IMR-90 (cell line): ENCODE measurements at regions not wholly inside any gene's neighbourhood (a gene's known extent, or its start where the extent isn't known, plus 50 kb on each side); places are given as distances from the start of the nearest gene placed in this dataset.

Experiments used
- ATAC-seq: fragments of 200-7000 bp; cut with Tn5 transposase; 2 replicates; pipeline ENCODE4 v1.9.1; 2020; ENCODE audit warnings: low read depth, mild to moderate bottlenecking, moderate library complexity
- BruUV-seq: library from RNA; stranded (reverse); fragments of 400-500 nt; replicated peaks from 2 replicates; lab custom pipeline; 2021; lab: Mats Ljungman, UMichigan
- CTCF ChIA-PET: fragments of 300-600 bp; formaldehyde crosslinking; extraction: SDS; loops from one replicate; lab custom pipeline; 2021; ENCODE audit warnings: antibody characterized with exemption; lab: Yijun Ruan, JAX
- POLR2A ChIA-PET: fragments of 300-600 bp; sonication (Branson Sonifier 250); formaldehyde crosslinking; loops from one replicate; lab custom pipeline; 2022; ENCODE audit warnings: antibody characterized with exemption; ENCODE audit not compliant: unreplicated experiment; lab: Charles Lee
- DNase-seq: peaks from one replicate; pipeline ENCODE4 v3.0.0; 2013
- H2AFZ ChIP-seq: replicated peaks from 2 replicates; pipeline ENCODE3; 2013; ENCODE audit warnings: low read length, mild to moderate bottlenecking; ENCODE audit not compliant: poor library complexity
- H2AK5ac ChIP-seq: 2 replicates; pipeline ENCODE4 v1.6.1; 2013; ENCODE audit warnings: low read depth, low read length, inconsistent platforms
- H2AK9ac ChIP-seq: replicated peaks from 2 replicates; pipeline ENCODE3; 2013; ENCODE audit warnings: mild to moderate bottlenecking, low read depth, low read length, moderate library complexity; ENCODE audit not compliant: poor library complexity
- H2BK120ac ChIP-seq: 2 replicates; pipeline ENCODE4 v1.6.1; 2013; ENCODE audit warnings: low read depth, low read length, inconsistent platforms
- H2BK15ac ChIP-seq: 3 replicates; pipeline ENCODE4 v1.6.1; 2013; ENCODE audit warnings: low read depth, low read length, inconsistent platforms
- H2BK20ac ChIP-seq: 2 replicates; pipeline ENCODE4 v1.6.1; 2013; ENCODE audit warnings: low read depth, mild to moderate bottlenecking, inconsistent platforms, low read length, moderate library complexity
- H2BK5ac ChIP-seq: 2 replicates; pipeline ENCODE4 v1.6.1; 2013; ENCODE audit warnings: mild to moderate bottlenecking, low read depth, low read length, inconsistent platforms; ENCODE audit not compliant: poor library complexity, severe bottlenecking
- H3K14ac ChIP-seq: replicated peaks from 2 replicates; pipeline ENCODE4 v1.6.1; 2013; ENCODE audit warnings: low read depth, low read length, inconsistent platforms
- H3K18ac ChIP-seq: 2 replicates; pipeline ENCODE4 v1.6.1; 2013; ENCODE audit warnings: low read depth, low read length, control low read depth
- H3K23ac ChIP-seq: 2 replicates; pipeline ENCODE4 v1.6.1; 2013; ENCODE audit warnings: low read depth, low read length, inconsistent platforms
- H3K27ac ChIP-seq: 2 replicates; pipeline ENCODE4 v1.5.1; 2013; ENCODE audit warnings: mild to moderate bottlenecking, control low read depth, low read length; ENCODE audit not compliant: insufficient read depth
- H3K27me3 ChIP-seq: 2 replicates; pipeline ENCODE4 v1.6.1; 2013; ENCODE audit warnings: low read length; ENCODE audit not compliant: control insufficient read depth, insufficient read depth
- H3K36me3 ChIP-seq: 2 replicates; pipeline ENCODE4 v1.6.1; 2013; ENCODE audit warnings: low read length, mixed read lengths; ENCODE audit not compliant: control insufficient read depth, insufficient read depth
- H3K4ac ChIP-seq: 2 replicates; pipeline ENCODE4 v1.6.1; 2013; ENCODE audit warnings: low read depth, low read length, inconsistent platforms
- H3K4me1 ChIP-seq: 2 replicates; pipeline ENCODE4 v1.6.1; 2013; ENCODE audit warnings: low read length, mixed read lengths; ENCODE audit not compliant: control insufficient read depth, insufficient read depth
- H3K4me2 ChIP-seq: 2 replicates; pipeline ENCODE4 v1.6.1; 2013; ENCODE audit warnings: low read depth, mild to moderate bottlenecking, control low read depth, low read length, moderate library complexity
- H3K4me3 ChIP-seq: 2 replicates; pipeline ENCODE4 v1.5.1; 2013; ENCODE audit warnings: low read depth, mild to moderate bottlenecking, control low read depth, low read length, moderate library complexity; ENCODE audit not compliant: insufficient read depth
- H3K56ac ChIP-seq: 2 replicates; pipeline ENCODE4 v1.6.1; 2013; ENCODE audit warnings: low read length, inconsistent platforms; ENCODE audit not compliant: insufficient read depth; ENCODE audit errors: extremely low read depth
- H3K79me1 ChIP-seq, 2 experiments: 2 replicates each; pipeline ENCODE4 v1.6.1; 2013; ENCODE audit warnings: low read length in 2 of 2, inconsistent platforms in 1 of 2, low read depth in 1 of 2
- H3K9ac ChIP-seq: 2 replicates; pipeline ENCODE4 v1.6.1; 2013; ENCODE audit warnings: low read depth, low read length, control low read depth
- H3K9me1 ChIP-seq: 2 replicates; pipeline ENCODE4 v1.6.1; 2013; ENCODE audit warnings: low read length, inconsistent platforms; ENCODE audit not compliant: insufficient read depth
- H3K9me3 ChIP-seq: 2 replicates; pipeline ENCODE4 v1.6.1; 2013; ENCODE audit warnings: low read length; ENCODE audit not compliant: control insufficient read depth, insufficient read depth
- H4K20me1 ChIP-seq: 2 replicates; pipeline ENCODE4 v1.6.1; 2013; ENCODE audit warnings: low read length, inconsistent platforms; ENCODE audit not compliant: insufficient read depth
- H4K5ac ChIP-seq: 2 replicates; pipeline ENCODE4 v1.6.1; 2013; ENCODE audit warnings: mild to moderate bottlenecking, low read depth, low read length, control low read depth
- H4K8ac ChIP-seq, 2 experiments: 2 replicates each; pipeline ENCODE4 v1.6.1; 2013; ENCODE audit warnings: low read depth in 2 of 2, low read length in 2 of 2, control low read depth in 1 of 2, inconsistent platforms in 1 of 2
- H4K91ac ChIP-seq: 2 replicates; pipeline ENCODE4 v1.6.1; 2013; ENCODE audit warnings: low read depth, low read length, inconsistent platforms; ENCODE audit not compliant: insufficient read depth
- BHLHE40 ChIP-seq: fragments of 150-350 bp; IDR thresholded peaks from 2 replicates; pipeline ENCODE4 v1.6.1; 2016; ENCODE audit warnings: mild to moderate bottlenecking, low read depth, low read length
- CEBPB ChIP-seq: IDR thresholded peaks from 2 replicates; pipeline ENCODE4 v1.6.1; 2012; ENCODE audit warnings: low read depth, low read length, improper control_type of control experiment
- CHD1 ChIP-seq: IDR thresholded peaks from 2 replicates; pipeline ENCODE4 v1.6.1; 2012; ENCODE audit warnings: low read depth, low read length, improper control_type of control experiment
- CTCF ChIP-seq: conservative IDR thresholded peaks from 2 replicates; pipeline ENCODE4 v1.5.1; 2012; ENCODE audit warnings: mild to moderate bottlenecking, low read depth, low read length, improper control_type of control experiment
- ELK1 ChIP-seq: fragments of 150-350 bp; IDR thresholded peaks from 2 replicates; pipeline ENCODE4 v1.6.1; 2016; ENCODE audit warnings: low read depth, mild to moderate bottlenecking, low read length, moderate library complexity, borderline replicate concordance
- FOS ChIP-seq: fragments of 150-350 bp; IDR thresholded peaks from 2 replicates; pipeline ENCODE4 v1.6.1; 2016; ENCODE audit warnings: low read depth, low read length
- MAFK ChIP-seq: IDR thresholded peaks from 2 replicates; pipeline ENCODE4 v1.6.1; 2012; ENCODE audit warnings: low read depth, low read length, improper control_type of control experiment
- MAZ ChIP-seq: IDR thresholded peaks from 2 replicates; pipeline ENCODE4 v1.6.1; 2012; ENCODE audit warnings: low read depth, mild to moderate bottlenecking, low read length, improper control_type of control experiment, moderate library complexity, borderline replicate concordance
- MXI1 ChIP-seq: IDR thresholded peaks from 2 replicates; pipeline ENCODE4 v1.6.1; 2012; ENCODE audit warnings: low read depth, mild to moderate bottlenecking, low read length, moderate library complexity, borderline replicate concordance
- NFE2L2 ChIP-seq: fragments of 150-350 bp; IDR thresholded peaks from 2 replicates; pipeline ENCODE4 v1.6.1; 2016; ENCODE audit warnings: low read depth, mild to moderate bottlenecking, low read length
- POLR2A ChIP-seq: IDR thresholded peaks from 2 replicates; pipeline ENCODE4 v1.6.1; 2012; ENCODE audit warnings: mild to moderate bottlenecking, low read depth, low read length
- RAD21 ChIP-seq: IDR thresholded peaks from 2 replicates; pipeline ENCODE4 v1.6.1; 2012; ENCODE audit warnings: low read length, improper control_type of control experiment
- RCOR1 ChIP-seq: IDR thresholded peaks from 2 replicates; pipeline ENCODE4 v1.6.1; 2012; ENCODE audit warnings: mild to moderate bottlenecking, low read length, improper control_type of control experiment; ENCODE audit not compliant: insufficient replicate concordance
- RFX5 ChIP-seq: IDR thresholded peaks from 2 replicates; pipeline ENCODE4 v1.8.0; 2012; ENCODE audit warnings: low read depth, mild to moderate bottlenecking, low read length, moderate library complexity
- SMC3 ChIP-seq: fragments of 150-350 bp; IDR thresholded peaks from 2 replicates; pipeline ENCODE4 v1.6.1; 2016; ENCODE audit warnings: low read depth, mild to moderate bottlenecking, antibody characterized with exemption, low read length, moderate library complexity
- WGBS, 2 experiments: methylation state at CpG; one replicate each; pipeline versions ENCODE4 v1.1.5 to v1.1.7; 2013; ENCODE audit warnings: missing lambda C conversion rate in 2 of 2; ENCODE audit not compliant: insufficient read length in 1 of 2; ENCODE audit errors: extremely low coverage in 2 of 2; 5-methylcytosine and 5-hydroxymethylcytosine counted together
- dilution Hi-C: fragments of 300-500 bp; cut with HindIII; formaldehyde crosslinking; loops from one replicate; pipeline ENCODE4 v1.14.3; 2018; ENCODE audit warnings: low sequenced_read_pairs; ENCODE audit not compliant: unreplicated experiment
- in situ Hi-C: fragments of 300-500 bp; cut with MboI; formaldehyde crosslinking; loops from 3 replicates; pipeline ENCODE4 v1.14.3; 2019; ENCODE audit warnings: low sequenced_read_pairs, inconsistent platforms, mixed read lengths
- intact Hi-C: fragments of 100-400 bp; cut with micrococcal nuclease; formaldehyde crosslinking; loops from 2 replicates; pipeline ENCODE4 v1.10.0; 2022

- Histone ChIP-seq H3K27ac (no peak overlapping the region), H2AK5ac (no peak overlapping the region), H2BK120ac (no peak overlapping the region), H2BK20ac (no peak overlapping the region), H3K79me1 (no peaks in the 10 kb centered on the region), H3K14ac (no peak overlapping the region), H4K5ac (no peak overlapping the region), H4K8ac (no peak overlapping the region), H3K23ac (no peak overlapping the region), H3K56ac (no peak overlapping the region), H2AK9ac (no peak overlapping the region), H2AFZ (no peak overlapping the region), H4K20me1 (no peaks in the 10 kb centered on the region), H3K4me1 (no peaks in the 10 kb centered on the region), H3K4me3 (no peak overlapping the region), H3K4ac (no peak overlapping the region), H3K4me2 (no peak overlapping the region), H2BK5ac (no peak overlapping the region), H4K91ac (no peak overlapping the region), H3K36me3 (no peaks in the 10 kb centered on the region), H3K9me3 (no peaks in the 10 kb centered on the region), H3K9ac (no peak overlapping the region), H2BK15ac (no peak overlapping the region), H3K18ac (no peak overlapping the region), H3K9me1 (no peaks in the 10 kb centered on the region), H3K27me3 (no peaks in the 10 kb centered on the region)
- TF ChIP-seq RCOR1 (no peak), NFE2L2 (no peak), CEBPB (no peak), POLR2A (no peak), MXI1 (no peak), SMC3 (no peak), BHLHE40 (no peak), RFX5 (no peak), CHD1 (no peak), FOS (no peak), ELK1 (no peak), RAD21 (no peak), MAFK (no peak), CTCF (no peak), MAZ (no peak)
- 53% methylated on average over 2 of the region's 7 CpGs; no CpG with 5 or more reads in 1 of the 2 experiments for WGBS, 2 experiments
- DNase-seq: no peak
- in situ Hi-C loops: no loop called here
- ATAC-seq: no peak
- POLR2A ChIA-PET: no interaction called here
- CTCF ChIA-PET: no interaction called here
- intact Hi-C loops: no loop called here
- no TSS peak for BruUV-seq
- dilution Hi-C loops: no loop called here
These were observed 475.8 kb downstream of the TSN start for GRCh38 chr2:122231296-122231695.
